AG09309 (cell line): ENCODE measurements at regions not wholly inside any gene's neighbourhood (a gene's known extent, or its start where the extent isn't known, plus 50 kb on each side); places are given as distances from the start of the nearest gene placed in this dataset.

Experiments
- DNase-seq: peaks from one replicate; pipeline ENCODE4 v3.0.0-alpha.2; 2010; ENCODE audit warnings: low read depth
- H3K4me3 ChIP-seq: 2 replicates; pipeline ENCODE4 v1.5.1; 2011; ENCODE audit warnings: mild to moderate bottlenecking, low read depth, low read length, moderate library complexity; ENCODE audit not compliant: control insufficient read depth
- CTCF ChIP-seq: IDR thresholded peaks from 2 replicates; pipeline ENCODE4 v1.5.1; 2011; ENCODE audit warnings: mild to moderate bottlenecking, low read depth, low read length, inconsistent platforms; ENCODE audit not compliant: insufficient read depth, control insufficient read depth; ENCODE audit errors: missing control alignments

- DNase-seq = peak; percentile 29
- no peak overlapping the region for H3K4me3 ChIP-seq
- TF ChIP-seq CTCF = no peak
Measured at GRCh38 chr1:80417671-80418070, 1383.1 kb upstream of the ADGRL2 start.

- DNase-seq = no peak
- no peak overlapping the region for H3K4me3 ChIP-seq
- no peak for TF ChIP-seq CTCF
Measured at GRCh38 chr1:80413969-80414368, 1386.8 kb upstream of the ADGRL2 start.

DNA sequence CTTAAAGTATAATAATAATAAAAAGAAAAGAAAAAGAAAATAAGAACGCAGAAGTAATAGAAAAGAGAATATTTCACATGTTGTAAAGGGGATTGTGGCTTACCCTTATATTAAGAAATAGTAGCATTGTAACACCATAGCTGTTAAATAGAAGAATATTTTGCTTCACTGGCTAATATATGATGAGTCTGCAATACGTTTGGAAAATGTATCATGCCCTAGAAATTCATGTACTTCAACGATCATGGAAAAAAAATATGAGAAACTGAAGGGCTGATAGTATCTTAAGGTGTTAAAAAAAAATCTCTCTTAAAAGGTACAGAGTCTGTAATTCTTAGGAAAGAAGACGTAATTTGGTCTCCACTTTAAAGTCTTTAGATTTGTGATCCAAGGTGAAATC, 1390.5 kb upstream of the ADGRL2 start:
- no peak for DNase-seq
- H3K4me3 ChIP-seq = no peak overlapping the region
- no peak for TF ChIP-seq CTCF

DNA sequence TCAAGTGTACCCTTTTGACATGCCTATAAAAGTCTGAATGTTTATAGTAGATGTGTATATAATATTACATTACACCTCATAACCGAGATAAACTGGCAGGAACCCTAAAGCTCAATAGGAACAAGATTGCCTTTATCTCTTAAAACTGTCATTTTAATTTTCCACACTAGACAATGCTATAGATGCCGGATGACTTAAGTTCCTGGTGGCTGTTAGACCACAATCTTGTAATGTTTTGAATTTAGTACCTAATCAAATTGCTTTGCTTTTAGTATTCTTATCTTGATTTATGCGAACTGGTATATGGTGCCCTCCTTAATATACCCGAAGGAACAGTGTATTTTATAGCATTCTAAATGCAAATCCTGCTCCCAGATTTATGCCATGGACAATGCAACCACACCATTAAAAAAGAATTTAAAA, 1397.0 kb upstream of the ADGRL4 start:
- TF ChIP-seq CTCF = no peak

GRCh38 chr1:80402625-80403024, 1396.1 kb upstream of the ADGRL4 start:
- TF ChIP-seq CTCF = no peak
- H3K4me3 ChIP-seq = no peak overlapping the region

More for the DNA sequence above, 1397.0 kb upstream of the ADGRL4 start:
- DNase-seq = no peak
- H3K4me3 ChIP-seq = no peak overlapping the region

DNA sequence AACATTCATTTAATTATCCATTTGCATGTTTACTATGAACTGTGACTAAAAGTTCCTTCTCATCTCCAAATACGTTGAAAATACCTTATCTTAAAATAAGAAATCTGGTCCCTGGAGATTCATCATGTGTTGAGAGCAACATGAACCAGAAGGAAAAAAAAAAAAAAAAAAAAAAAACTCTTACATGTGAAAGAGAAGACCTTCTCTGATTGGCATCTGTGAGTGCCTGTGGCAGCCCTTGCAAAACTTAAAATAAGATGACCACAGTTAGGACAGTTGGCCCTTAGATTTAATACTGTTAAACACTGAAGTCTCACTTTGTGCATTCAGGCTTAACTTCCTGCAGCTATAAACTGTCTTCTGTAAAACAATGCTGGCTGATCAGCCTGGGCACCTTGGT, 1395.2 kb upstream of the ADGRL4 start:
- no peak for DNase-seq
- TF ChIP-seq CTCF = no peak
- H3K4me3 ChIP-seq = no peak overlapping the region

More at GRCh38 chr1:80402625-80403024, 1396.1 kb upstream of the ADGRL4 start:
- DNase-seq = no peak

DNA sequence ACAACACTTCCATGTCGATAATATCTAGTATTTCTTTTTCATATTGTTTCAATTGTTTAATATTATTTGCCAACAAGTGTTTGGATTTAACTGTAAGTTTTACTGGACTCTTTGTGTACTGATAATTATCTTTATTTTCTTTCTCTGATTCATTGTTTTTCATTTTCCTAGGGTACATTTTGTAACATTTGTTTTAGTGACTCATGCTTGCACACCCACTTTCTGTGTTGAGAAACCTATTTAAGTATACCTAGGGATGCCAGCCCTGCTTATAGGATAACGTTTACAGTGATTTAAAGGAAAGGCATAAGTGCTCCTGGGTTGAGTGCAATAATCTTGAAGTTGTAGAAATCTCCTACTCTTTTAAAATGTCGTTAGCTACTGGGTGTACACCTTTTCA, 1386.0 kb upstream of the ADGRL4 start:
- no peak for DNase-seq
- TF ChIP-seq CTCF = no peak
- no peak overlapping the region for H3K4me3 ChIP-seq
